ENCODE measurements at regions not wholly inside any gene's neighbourhood (a gene's known extent, or its start where the extent isn't known, plus 50 kb on each side); places are given as distances from the start of the nearest gene placed in this dataset.

DNA sequence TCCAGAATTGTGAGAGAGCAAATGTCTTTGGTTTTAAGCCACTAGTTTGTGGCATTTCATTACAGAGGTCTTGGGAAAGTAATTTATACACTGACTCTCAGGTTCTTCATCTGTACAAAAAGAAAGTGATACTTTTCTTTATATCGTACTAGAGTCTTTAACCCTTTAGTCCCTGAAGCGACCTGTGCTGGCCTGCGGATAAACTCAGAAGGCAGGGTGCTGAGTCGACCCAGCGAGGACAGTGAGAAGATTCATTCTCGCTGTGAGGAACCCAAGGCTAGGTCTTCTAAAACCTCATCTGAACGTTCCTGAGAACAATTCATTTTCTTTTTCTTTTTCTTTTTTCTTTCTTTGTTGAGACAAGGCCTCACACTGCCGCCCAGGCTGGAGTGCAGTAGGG is 514.2 kb upstream of the MGMT start:
- TF ChIP-seq, protein P1, sequence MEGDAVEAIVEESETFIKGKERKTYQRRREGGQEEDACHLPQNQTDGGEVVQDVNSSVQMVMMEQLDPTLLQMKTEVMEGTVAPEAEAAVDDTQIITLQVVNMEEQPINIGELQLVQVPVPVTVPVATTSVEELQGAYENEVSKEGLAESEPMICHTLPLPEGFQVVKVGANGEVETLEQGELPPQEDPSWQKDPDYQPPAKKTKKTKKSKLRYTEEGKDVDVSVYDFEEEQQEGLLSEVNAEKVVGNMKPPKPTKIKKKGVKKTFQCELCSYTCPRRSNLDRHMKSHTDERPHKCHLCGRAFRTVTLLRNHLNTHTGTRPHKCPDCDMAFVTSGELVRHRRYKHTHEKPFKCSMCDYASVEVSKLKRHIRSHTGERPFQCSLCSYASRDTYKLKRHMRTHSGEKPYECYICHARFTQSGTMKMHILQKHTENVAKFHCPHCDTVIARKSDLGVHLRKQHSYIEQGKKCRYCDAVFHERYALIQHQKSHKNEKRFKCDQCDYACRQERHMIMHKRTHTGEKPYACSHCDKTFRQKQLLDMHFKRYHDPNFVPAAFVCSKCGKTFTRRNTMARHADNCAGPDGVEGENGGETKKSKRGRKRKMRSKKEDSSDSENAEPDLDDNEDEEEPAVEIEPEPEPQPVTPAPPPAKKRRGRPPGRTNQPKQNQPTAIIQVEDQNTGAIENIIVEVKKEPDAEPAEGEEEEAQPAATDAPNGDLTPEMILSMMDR (IDR thresholded peaks at IDR 0.05; ENCODE audit: borderline replicate concordance, control extremely low read depth, extremely low read depth, insufficient read depth, missing control alignments), result no peak
- in situ Hi-C loops (cut with MboI; ENCODE audit: low sequenced_read_pairs, unreplicated experiment), result no loop called here
- no peak for DNase-seq (ENCODE audit: low spot score)

DNA sequence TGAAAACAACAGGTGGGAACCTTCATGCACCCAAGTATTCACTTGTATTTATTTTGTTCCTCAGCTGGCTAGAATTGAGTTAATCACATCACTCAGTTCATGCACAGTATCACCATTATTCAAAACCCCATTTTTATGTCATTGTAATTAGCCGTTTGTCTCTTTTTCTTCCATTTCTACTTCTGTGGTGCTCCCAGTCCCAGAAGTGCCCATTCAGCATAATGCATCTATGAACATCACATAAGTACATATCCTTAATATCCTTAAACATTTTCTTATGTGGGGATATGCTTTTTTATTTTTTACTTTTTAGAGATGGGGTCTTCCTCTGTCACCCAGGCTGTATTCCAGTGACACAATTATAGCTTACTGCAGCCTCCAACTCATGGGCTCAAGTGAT is 510.9 kb upstream of the MGMT start:
- TF ChIP-seq, protein P1 (IDR thresholded peaks at IDR 0.05; ENCODE audit: borderline replicate concordance, control extremely low read depth, extremely low read depth, insufficient read depth, missing control alignments), result no peak
- in situ Hi-C loops (cut with MboI; ENCODE audit: low sequenced_read_pairs, unreplicated experiment), result no loop called here
- DNase-seq (ENCODE audit: low spot score), result no peak

DNA sequence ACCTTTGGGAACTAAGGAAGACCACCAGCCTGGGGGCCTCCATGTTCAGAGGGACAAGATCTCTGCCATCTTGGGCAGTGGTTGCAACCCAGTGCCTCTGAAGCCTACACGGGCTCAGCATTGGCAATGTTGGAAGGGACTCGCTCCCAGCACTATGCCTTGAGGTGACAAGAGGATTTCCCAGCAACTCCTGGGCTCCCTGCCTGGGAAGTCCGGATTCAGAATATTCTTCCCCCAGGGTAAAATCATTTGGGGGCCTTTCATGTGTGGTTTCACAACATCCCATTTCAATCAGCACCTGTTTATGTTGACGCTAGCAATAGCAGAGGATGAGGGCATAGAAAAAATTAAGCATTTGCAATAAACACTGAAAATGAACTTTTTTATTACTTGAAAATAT is 509.8 kb upstream of the MGMT start:
- in situ Hi-C loops (cut with MboI; ENCODE audit: low sequenced_read_pairs, unreplicated experiment), result no loop called here

DNA sequence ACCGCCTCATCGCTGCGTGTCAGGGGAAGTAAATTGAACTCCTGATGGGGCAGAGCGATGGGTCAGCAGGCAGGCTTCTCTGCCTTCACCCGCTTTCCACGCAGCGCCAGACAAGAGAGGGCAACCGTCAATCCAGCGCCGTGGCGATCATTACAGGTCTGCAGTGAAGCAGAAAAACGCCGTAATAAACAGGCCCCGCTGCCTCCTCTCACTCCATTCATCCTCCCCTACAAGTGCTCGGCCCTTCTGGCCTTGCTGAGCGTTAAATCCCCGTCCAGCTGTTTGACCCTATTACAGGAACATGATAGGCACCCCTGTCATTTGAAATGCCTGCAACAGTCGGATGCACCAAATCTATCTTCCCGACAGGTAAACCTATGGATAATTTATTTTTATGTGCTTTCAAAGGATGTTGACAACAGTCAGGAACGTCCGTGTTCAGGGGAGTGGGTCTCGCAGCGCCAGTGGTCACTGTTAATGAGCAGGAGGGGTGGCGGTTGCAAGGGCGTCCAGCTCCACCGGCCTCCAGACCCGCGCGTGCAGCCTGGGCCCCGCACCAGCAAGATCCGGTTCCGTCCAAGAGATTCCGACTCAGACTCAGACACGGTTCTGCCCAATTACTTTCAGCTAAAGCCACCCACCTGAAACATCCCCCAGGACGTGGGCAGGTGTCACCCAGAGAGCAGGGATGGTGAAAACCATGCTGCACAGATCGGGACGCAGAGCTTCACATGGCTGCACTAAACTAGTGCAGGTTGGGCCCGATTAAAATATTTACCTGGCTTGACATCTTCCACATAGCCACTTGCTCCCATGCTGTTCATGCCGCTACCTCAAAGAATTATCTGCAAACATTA is 508.0 kb upstream of the MGMT start:
- DNase-seq (ENCODE audit: low spot score), result no peak
- TF ChIP-seq, protein P1 (IDR thresholded peaks at IDR 0.05; ENCODE audit: borderline replicate concordance, control extremely low read depth, extremely low read depth, insufficient read depth, missing control alignments), result no peak
- in situ Hi-C loops (cut with MboI; ENCODE audit: low sequenced_read_pairs, unreplicated experiment), result no loop called here

More for the DNA sequence above, 509.8 kb upstream of the MGMT start:
- DNase-seq (ENCODE audit: low spot score), result no peak
- TF ChIP-seq, protein P1 (IDR thresholded peaks at IDR 0.05; ENCODE audit: borderline replicate concordance, control extremely low read depth, extremely low read depth, insufficient read depth, missing control alignments), result no peak

DNA sequence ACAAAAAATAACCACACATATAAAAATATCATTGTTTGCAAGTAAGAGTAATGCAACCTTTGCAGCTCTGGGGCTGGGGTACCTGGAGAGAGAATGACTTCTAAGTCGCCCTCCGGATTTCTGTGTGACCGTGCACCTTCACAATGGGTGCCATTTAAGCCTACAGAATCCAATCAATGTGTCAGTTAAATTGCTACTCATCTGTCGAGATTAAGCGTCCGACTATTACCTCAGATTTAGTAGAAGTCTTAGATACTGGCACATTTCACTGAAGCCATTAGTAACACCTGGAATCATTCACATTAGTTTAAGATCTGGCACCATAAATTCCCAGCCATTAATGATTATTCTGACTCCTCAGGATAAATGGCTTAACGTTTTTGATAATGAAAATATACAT is 507.3 kb upstream of the MGMT start:
- no peak for DNase-seq (ENCODE audit: low spot score)
- TF ChIP-seq, protein P1 (IDR thresholded peaks at IDR 0.05; ENCODE audit: borderline replicate concordance, control extremely low read depth, extremely low read depth, insufficient read depth, missing control alignments), result no peak
- in situ Hi-C loops (cut with MboI; ENCODE audit: low sequenced_read_pairs, unreplicated experiment), result no loop called here

DNA sequence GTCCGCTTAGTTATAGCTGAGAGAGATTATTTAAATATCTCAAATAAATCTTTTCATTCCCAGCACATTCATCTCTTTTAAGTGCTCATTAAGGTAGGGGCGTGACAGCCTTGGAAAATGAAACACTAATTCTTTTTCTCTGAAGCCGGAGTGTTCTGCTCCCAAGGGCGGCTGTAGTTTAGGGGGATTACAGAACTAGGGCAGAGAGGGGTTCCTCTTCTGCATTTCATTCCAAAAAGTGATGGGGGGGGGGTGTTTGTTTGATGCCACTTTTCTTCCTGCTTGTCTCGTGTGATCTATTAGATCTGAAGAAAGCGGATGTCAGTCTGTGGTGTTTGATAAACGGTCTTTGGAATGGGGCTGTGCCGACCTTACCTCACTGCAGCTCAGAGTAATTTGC is 506.5 kb upstream of the MGMT start:
- no peak for DNase-seq (ENCODE audit: low spot score)
- in situ Hi-C loops (cut with MboI; ENCODE audit: low sequenced_read_pairs, unreplicated experiment), result no loop called here
- TF ChIP-seq, protein P1 (IDR thresholded peaks at IDR 0.05; ENCODE audit: borderline replicate concordance, control extremely low read depth, extremely low read depth, insufficient read depth, missing control alignments), result no peak
